NCI-H1092 (cell line): ENCODE measurements at regions not wholly inside any gene's neighbourhood (a gene's known extent, or its start where the extent isn't known, plus 50 kb on each side); places are given as distances from the start of the nearest gene placed in this dataset.
"Not testable (repeated sequence)": the region's sequence is repeated elsewhere in the genome, so short reads cannot be mapped to it uniquely, and the experiment has no call there.

Source experiments
- DNase-seq: peaks from one replicate; lab custom pipeline; 2025; lab: John Stamatoyannopoulos, UW

DNA sequence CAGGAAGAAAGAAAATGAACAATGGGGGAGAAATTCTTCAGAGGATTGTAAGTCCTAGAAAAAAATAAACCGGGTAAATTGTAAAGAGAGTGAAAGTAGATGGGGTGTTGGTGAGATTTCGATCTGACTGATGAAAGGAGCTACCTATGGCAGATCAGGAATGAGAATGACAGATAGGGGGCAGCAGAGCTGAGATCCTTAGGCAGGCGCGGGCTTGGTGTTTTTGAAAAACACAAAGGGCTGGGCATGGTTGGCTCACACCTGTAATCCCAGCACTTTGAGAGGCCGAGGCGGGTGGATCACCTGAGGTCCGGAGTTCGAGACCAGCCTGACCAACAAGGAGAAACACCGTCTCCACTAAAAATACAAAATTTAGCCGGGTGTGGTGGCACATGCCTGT is 1468.6 kb upstream of the SLC10A2 start:
- no peak for DNase-seq

DNA sequence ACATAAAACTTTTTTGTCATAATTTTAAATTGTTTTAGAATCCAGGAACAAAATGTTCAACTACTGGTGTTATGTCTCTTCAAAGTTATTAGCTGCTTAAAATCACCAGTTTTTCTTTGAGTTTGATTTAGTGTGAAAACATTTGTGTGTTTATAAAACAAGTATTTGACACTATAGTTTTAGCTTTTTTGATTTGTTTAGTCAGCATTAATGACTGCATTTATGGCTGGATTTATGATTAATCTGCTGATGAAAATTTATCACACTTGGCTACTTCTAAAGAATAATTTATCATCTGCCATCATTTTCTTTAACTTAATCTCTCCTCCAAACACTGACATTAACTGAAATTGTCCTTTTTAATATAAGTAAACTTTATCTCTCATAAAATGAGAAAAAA is 1465.9 kb upstream of the SLC10A2 start:
- no peak for DNase-seq

DNA sequence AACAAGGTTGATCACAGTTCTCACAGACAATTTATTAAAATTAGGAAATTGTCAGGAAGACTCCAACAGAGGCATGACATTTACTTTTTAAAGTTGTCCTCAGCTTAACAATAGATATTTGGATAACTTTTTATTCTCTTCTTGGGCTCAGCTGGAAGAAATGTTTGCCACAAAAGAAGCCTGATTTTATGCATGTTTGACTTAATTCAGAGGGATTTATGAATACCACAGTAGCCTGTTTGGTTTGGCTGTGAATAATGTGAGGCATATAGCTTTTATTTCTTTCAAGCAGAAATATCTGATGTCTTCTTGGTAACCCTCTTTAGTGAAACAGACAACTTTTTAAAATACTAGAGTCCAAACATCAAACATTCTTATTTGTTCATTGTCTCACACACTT is 1464.5 kb upstream of the SLC10A2 start:
- DNase-seq, result no peak

DNA sequence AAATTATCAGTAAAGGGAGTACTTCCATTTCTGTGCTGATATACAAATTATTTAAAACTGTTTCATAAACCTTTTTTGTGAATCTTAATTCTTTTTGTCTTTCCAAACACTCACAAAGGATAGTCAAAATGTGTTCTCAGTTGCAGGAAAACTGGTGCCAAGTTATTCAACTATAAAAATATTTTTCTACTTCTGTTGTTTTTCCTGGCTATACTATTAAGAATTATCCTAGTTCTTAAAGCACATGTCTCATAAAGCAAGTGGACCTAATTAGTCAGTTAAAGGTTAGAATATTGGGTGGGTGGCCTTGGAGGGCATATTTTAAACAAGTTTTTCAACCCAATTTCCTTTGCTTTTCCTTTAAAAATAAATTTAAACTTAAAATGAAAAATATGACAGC is 1460.3 kb upstream of the SLC10A2 start:
- no peak for DNase-seq

DNA sequence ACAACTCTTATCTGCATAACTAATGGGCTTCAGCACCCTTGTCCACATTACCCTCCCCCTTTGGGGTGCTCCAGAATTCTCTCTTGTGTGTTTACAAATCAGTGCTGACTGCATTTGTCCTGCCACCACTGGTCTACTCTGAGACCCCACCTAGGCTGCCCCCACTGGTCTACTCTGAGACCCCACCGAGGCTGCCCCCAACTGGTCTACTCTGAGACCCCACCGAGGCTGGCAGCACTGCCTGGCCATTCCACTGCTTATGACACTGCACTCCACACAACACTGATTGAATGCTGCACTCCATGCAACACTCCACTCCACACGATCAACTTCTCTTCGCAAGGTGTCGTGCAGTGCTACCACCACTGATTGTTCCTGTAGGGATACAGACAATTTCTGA is 1459.2 kb upstream of the SLC10A2 start:
- DNase-seq, result no peak

DNA sequence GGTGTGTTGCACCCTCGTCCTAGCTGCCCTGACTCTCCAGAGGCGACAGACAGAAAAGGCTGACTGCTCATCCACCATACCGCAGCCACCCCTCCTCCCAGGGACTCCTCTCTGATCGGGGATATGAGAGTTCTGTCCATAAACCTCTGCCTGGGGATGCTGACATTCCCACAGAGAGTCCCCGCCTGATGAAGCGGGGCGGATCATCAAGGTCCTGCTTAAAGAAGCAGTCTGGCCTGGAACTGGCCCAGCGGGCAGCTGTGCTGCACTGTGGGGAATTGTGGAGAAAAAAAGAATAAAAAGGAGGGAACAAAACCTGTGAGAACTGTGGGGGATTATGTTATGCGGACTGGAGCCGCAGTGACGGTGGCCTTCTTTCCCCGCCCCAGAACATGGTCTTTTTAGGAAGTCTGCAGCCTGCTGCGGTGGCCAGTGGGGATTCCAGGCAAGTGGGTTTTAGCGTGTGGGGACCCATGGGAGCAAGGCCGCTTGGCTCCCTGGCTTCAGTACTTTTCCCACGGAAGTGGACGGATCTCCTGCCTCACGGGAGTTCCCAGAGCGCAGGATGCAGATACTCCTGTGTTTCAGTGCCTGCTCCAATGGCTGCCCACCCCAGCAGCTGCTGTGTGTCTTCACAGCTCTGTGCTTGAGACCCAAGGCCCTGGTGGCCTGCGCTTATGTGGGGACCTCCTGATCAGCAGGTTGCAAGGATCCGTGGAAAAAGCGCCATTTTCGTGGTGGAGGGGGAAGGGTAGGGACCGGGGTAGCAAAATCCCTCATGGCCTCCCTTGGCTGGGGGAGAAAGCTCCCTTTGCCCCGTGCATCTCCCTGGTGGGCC is 1456.2 kb upstream of the SLC10A2 start:
- no peak for DNase-seq

DNA sequence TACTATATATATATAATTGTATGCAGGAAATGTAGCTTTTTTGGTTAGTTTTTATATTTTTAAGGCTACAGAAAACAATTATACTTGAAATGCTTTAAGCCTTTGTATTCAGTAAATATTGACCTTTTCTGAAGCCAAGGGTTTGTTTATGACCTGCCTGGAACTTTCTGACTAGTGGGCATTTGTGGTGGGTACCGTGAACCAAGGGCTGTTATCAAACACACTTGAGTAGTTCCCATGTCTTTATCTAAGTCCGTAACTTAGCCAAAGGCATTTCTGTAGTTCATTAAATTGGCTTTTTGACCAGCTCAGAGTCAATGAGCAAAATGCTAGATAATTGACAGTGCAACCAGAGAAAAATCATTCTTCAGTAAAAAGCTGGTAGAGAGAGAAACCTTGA is 1444.2 kb upstream of the SLC10A2 start:
- no peak for DNase-seq

DNA sequence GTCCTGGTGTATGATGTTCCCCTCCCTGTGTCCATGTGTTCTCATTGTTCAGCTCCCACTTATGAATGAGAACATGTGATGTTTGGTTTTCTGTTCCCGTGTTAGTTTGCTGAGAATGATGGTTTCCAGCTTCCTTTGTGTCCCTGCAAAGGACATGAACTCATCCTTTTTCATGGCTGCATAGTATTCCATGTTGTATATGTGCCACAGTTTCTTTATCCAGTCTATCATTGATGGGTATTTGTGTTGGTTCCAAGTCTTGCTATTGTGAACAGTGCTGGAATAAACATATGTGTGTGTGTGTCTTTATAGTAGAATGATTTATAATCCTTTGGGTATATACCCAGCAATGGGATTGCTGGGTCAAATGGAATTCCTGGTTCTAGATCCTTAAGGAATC is 1427.3 kb upstream of the SLC10A2 start:
- DNase-seq, result not testable (repeated sequence)

DNA sequence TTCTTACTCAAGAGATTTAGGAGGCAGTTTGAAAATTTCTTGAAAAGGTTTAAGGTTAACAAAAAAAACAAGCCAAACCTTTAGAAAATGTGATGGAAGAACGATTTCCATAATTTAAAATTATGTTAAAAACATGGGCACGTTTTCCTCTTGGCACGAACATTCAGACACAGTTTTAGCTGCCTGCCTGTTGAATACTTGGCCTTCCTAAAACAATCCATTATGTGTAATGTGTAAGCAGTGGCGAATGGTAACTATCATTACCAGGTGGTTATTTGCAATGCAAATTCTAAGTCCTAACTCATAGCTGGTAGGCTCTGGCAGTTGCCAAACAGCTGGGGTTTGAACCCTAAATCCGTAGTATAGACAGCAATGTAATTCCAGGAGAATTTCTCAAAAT is 1425.7 kb upstream of the SLC10A2 start:
- no peak for DNase-seq

DNA sequence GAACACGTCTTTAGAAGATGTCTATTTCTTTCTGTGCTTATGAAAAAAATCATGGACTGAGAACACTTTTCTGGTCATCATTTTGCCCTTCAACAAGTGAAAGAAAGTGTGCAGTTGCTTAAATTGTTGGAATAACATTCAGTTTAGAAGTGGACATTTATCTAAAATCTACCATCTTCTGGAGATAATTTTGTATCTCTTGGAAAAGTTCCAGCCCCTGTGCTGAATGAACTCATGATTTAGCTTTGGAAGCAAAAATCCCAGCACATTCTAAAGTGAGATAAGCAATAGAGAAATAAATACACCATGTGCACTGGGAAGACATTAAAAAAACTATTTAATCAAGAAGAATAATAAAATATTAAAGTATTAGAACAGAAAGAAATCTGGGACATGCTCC is 1420.8 kb upstream of the SLC10A2 start:
- no peak for DNase-seq

DNA sequence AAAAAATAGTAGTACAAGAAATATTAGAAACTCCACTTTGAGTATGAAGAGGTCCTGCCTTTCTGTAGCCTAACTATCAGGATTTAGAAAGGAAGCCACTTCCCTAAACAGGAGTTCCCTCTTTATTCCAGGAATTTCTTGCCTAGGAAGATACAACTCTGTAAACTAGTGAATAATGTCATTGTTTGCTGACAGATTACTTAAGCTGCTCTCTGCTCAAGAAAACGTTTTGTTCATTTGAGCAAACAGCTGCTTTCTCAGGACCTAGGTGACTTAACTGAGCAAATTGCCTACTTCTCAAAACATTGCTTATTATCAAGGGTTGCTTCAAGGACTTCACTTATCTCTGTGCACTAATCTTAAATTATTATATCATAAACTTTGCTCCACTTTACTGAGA is 1419.4 kb upstream of the SLC10A2 start:
- no peak for DNase-seq

DNA sequence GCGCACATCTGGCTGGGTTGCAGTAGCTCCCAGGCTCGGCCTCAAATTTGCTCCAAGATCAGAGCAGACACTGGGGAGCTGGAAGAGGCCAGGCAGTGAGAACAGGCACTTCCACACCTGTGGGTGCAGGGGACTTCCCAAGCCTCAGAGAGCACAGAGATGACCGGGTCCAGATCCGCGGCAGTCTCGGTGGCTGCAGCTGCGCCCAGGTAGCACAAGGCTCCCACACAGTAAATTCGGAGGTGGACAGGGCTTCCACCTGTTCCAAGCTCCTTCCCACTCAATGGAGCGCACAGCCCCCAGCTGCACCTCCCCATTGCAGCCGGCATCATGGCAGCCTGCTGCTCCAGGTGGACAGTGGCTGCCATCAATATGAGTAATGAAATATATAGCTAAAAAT is 1417.4 kb upstream of the SLC10A2 start:
- DNase-seq, result no peak

DNA sequence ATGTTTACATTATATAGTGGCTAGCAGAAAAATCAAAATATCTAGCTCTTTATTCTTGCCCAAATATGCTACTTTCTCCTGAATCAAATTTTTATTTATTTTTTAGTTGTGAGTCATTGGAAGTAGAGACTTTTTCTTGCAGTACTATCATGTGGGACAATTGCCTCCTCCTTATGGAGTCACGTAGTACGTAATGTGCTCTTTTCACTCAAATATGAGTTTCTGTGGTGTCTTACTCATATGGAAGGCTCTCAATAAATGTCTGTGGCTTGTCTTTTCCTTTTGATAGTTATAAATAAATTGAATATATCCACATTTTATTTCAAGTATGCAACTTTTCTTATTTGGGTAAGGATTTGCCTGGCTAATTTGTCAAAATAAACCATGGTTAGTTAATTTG is 1411.0 kb upstream of the SLC10A2 start:
- DNase-seq, result no peak

DNA sequence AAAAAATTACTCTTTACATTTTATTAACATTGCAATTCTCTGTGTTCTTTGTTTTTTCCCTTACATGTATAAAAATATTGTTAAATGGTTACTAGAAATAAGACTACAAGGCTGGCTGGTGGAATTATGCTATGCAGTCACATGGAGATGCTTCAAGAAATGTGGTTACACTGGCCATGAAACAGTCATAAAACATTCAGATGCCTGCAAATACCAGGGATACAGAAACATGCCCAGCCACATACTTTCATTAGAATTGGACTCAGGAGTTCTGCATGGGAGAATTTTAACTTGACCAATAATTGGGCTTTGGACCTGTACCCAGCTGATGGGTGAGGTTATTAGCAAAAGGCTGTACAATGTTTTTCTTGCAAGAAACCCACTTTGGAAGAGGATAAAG is 1407.7 kb upstream of the SLC10A2 start:
- no peak for DNase-seq

DNA sequence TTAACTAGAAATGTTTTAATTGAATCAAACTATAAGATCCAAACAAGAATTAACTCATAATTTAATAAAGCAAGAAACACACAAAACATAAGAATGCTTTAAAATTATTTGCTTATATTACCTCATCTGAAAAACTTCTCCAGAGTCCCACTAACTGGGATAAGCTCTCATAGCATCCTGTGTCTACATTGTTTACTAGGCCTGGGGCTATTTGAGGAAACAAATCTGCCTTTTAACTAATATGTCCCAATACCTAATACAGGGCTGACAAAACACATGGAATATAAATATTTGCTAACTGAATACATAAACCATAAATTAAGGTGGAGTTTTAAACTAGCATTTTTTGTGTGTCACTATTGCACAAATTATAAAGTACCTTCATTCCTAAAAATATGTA is 1399.8 kb upstream of the SLC10A2 start:
- DNase-seq, result no peak

DNA sequence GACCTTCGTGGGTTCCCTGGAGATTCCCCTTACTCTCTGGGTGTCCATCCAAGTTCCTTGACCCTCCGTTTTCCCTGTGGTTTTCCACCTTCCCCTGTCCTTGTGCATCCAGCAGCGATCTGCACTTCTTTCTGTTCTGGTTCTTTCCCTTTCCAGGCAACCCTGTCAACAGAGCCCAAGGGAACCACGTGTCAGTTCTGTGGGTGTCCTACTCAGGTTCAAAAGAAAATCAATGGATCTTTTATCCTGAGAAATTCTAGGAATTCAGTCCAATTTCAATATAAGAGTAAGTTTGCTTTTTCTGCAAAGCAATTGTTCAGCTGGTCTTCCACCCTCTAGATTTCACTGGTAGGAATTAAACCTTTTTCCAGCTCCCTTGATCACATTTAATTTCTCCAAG is 1394.8 kb upstream of the SLC10A2 start:
- no peak for DNase-seq

DNA sequence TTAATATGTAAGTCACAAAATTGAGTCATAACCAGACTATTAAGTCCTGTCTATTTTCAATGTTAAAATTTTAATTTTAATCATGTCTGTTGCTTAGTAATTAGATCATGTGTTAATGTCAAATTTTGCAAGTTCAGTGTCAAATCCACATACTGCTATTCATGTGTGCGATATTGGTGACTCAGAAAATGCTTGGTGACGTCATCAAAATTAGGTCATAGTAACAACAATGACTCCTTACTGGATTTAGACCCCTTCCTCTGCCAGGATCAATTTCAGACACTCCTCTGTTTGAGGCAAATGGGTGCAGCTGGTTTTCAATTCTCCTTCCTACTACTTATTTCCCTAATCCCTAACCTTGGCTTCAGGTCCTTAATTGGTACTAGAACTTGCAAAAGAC is 1394.3 kb upstream of the SLC10A2 start:
- DNase-seq, result no peak

DNA sequence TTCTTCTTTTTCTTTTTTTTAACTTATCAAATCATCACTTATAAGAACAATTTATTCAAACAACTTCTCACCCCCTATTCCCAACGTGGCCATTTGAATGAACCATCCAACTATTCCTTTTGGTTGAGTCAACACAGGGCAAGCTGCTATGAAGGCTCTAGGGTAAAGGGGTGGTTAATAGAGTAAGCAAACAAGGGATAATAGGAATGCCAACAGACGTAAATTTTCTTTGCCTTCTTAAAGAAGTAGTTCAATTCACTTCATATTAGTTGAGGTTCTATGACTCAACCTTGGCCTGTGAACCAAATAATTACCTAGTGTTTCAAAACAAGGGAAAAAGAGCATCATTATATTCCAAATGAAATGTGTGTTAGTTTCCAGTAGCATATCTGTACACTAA is 1383.8 kb upstream of the SLC10A2 start:
- no peak for DNase-seq

DNA sequence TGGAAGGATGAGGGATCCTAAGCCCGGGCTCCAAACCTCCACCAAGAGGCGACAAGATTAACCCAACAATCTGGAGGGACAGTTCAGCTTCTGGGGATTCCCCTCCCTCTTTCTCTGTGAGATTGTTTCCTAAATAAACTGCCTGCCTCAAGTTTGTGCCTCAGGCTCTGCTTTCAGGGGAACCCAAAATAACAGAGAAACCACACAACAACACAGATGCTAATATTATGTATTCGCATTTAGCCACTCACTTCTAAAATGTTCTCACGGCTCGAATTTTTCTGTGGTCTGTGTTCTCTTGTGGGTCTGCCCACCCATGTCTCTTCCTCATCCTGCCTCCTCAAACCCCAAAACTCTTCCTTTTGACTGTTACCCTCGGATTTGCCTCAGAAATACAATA is 1381.1 kb upstream of the SLC10A2 start:
- no peak for DNase-seq

DNA sequence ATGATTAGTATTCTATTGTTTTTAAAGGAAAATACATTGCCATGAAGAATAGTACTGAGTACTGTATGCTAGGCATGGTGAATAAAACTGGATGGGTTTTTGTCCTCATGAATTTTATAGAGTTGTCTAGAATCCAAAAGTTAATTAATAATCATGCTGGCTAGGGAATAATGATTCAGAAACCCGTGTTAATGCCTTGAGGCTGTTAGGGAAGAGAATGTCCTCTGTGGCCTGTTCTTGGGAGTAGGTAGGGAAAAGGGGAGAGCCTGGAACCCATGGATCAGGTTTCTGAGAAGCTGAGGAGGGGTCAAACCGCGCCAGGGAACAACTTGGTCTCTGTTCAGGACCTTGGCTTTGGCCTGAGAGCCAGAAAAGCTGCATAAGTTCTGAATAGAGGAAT is 1376.3 kb upstream of the SLC10A2 start:
- no peak for DNase-seq

DNA sequence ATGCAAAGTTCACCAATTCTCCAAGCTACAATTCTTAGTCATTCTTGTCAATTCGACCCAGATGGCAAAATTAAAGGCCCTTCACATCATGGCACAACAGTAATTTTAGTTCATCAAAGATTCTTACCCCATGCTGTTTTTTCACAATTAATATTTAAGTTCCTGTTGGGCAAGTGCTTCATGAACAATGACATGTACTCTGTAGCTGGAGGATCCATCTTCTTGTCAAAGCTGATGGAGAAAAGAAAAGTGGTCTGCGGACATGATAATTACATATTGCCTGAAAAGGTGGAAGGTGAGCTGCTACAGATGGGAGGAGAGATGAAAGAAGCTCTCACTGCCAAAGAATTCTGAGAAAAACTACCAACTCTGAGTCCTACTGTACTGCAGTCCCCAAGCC is 1370.3 kb upstream of the SLC10A2 start:
- DNase-seq, result no peak

DNA sequence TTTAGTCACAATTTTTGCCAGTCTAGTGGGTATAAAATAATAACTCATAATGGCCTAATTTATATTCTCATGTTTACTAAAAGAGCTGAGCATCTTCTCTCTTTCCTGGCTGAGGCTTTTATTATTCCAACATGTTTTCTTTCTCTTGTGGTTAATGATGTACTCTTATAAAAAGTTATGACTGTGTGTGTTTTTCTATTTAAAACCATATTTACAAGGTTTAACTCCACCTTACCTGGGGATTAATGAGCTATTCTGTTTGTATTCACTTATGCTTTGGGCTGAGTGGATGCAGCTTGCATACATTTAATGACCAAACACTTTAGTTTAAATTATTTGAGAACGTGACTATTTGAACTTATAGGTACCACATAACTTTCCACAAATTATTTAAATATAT is 1365.7 kb upstream of the SLC10A2 start:
- DNase-seq, result no peak

DNA sequence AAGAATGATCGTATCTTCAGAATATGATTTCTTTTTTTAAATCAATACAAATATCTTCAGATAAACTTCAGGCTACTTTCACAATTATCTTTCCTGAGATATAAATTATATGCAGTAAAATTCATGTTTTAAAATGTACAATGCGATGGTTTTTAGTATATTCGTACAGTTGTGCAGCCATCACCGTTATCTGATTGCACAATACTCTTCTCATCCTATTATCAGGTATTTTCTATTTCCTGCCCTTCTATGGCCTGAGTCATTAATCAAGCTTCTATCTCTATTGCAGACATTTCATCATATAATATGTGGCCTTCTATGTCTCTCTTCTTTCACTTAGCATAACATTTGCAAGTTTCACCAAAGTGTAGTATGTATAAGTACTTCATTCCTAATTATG is 1360.2 kb upstream of the SLC10A2 start:
- DNase-seq, result no peak

DNA sequence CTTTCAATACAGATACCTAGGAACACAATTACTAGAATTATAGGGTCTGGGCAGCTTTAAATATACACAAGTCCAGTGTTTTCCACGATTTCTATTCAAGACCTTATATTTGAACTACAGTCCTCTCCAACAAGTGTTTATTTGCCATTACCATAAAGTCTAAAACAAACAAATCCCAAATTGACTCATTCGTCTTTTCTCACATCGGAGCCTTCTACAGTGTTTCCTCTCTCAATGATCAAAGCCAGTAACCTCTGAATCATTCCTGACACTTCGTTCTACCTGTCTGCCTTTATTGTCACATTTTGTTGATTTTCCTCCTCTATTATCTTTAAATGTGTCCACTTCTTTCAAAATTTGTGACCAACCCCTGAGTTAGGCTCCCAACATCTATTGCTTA is 1356.5 kb upstream of the SLC10A2 start:
- no peak for DNase-seq

DNA sequence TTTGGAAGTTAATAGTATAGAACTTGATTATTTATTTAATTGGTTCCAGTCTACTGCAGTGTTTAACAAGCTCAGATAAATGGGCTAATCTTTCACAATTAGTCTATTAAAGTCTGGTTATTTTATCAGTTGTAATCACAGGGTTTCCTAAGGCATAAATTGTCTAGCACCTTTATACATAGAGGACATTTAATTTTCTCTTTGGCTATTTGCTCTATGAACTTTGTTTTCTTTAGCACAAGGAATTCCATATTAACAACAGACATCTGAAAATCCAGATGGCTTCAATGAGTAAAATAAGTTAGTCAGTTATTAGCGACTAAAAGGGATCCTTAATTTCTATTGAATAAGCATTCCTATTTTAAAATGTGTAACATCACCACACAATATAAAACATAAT is 1350.8 kb upstream of the SLC10A2 start:
- no peak for DNase-seq
